Vagina (tissue), 2 donors: ENCODE measurements at regions not wholly inside any gene's neighbourhood (a gene's known extent, or its start where the extent isn't known, plus 50 kb on each side); places are given as distances from the start of the nearest gene placed in this dataset.

Experiments used
- DNase-seq, 2 donors: peaks; one replicate each; pipeline ENCODE4 v3.0.0-alpha.2; 2017; ENCODE audit errors: extremely low spot score in 2 of 2
- H3K27ac ChIP-seq: fragments of 200-600 bp; sonication (generic); one replicate; pipeline ENCODE4 v1.5.1; 2019
- H3K27me3 ChIP-seq: fragments of 200-600 bp; sonication (generic); one replicate; pipeline ENCODE4 v1.5.1; 2019
- H3K36me3 ChIP-seq, 2 donors: fragments of 200-600 bp; sonication (generic); one replicate each; pipeline ENCODE4 v1.5.1; 2017 to 2019
- H3K4me1 ChIP-seq: fragments of 200-600 bp; sonication (generic); one replicate; pipeline ENCODE4 v1.5.1; 2019
- H3K4me3 ChIP-seq, 2 donors: fragments of 200-600 bp; sonication (generic); 1 replicate in 1 of 2; 2 replicates in 1 of 2; pipeline ENCODE4 v1.5.1; 2016 to 2019
- H3K9me3 ChIP-seq: fragments of 200-600 bp; sonication (generic); one replicate; pipeline ENCODE4 v1.5.1; 2019
- POLR2A ChIP-seq, 2 donors: fragments of 450-650 bp; IDR thresholded peaks; one replicate each; pipeline ENCODE4 v1.6.1; 2017; ENCODE audit warnings: antibody characterized with exemption in 2 of 2, mild to moderate bottlenecking in 2 of 2, moderate library complexity in 2 of 2
- POLR2AphosphoS5 ChIP-seq, 2 donors: sonication (generic); formaldehyde crosslinking; IDR thresholded peaks; one replicate each; pipeline ENCODE4 v1.9.0; 2017; ENCODE audit warnings: antibody characterized with exemption in 2 of 2, mild to moderate bottlenecking in 2 of 2, low read depth in 1 of 2; ENCODE audit not compliant: insufficient read depth in 1 of 2
- intact Hi-C: fragments of 100-400 bp; cut with DNase I; formaldehyde crosslinking; loops from one replicate; pipeline ENCODE4 v1.15.1; 2023
- TF ChIP-seq, protein P1 (sequence below), 3 experiments: fragments of 450-650 bp in 2 of 3; fragments of 200-600 bp in 1 of 3; sonication (generic) in 1 of 3; IDR thresholded peaks; one replicate each; pipeline ENCODE4 v1.5.1; 2017 to 2019; ENCODE audit warnings: antibody characterized with exemption in 3 of 3, mild to moderate bottlenecking in 2 of 3, moderate library complexity in 2 of 3

DNA sequence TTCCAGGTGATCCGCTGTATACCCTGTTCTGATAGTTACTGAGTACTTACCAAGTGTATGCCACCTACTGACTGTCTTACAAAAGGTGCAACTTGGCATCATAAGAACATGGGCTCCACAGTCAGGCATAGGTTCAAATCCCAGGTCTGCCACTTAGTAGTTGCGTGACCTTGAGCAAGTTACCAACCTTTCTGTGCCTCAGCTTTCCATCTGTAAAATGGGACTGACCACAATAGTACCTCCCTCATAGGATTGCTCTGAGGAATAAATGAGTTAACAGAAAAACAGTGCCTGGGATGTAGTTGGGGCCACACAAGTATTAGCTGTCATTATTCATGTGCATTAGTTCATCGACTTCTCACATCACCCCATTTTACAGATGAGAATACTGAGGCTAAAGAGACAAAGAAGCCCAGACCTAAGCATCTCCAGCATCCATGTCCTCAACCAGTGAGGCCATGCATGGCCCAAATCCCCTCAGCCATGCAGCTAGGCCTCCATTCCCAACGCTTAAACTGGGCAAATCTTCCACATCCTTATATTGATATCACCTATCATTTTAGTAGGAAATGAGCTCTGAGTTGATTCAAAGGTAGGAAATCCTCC lies 51.3 kb upstream of the UBE2L5 start:
- no peak for DNase-seq
- no peak overlapping the region for H3K4me3 ChIP-seq
- no peak overlapping the region for H3K27ac ChIP-seq
- intact Hi-C loops, result no loop called here
- H3K36me3 ChIP-seq, result no peaks in the 10 kb centered on the region
- H3K9me3 ChIP-seq, result no peaks in the 10 kb centered on the region
- peaks cover 19% of the 10 kb centered on the region for H3K4me1 ChIP-seq
- TF ChIP-seq POLR2A (IDR thresholded peaks at IDR 0.05) (no peak), POLR2AphosphoS5 (IDR thresholded peaks at IDR 0.05; ENCODE audit: insufficient read depth in 1 of 2, low read depth in 1 of 2) (no peak)
- TF ChIP-seq, protein P1, sequence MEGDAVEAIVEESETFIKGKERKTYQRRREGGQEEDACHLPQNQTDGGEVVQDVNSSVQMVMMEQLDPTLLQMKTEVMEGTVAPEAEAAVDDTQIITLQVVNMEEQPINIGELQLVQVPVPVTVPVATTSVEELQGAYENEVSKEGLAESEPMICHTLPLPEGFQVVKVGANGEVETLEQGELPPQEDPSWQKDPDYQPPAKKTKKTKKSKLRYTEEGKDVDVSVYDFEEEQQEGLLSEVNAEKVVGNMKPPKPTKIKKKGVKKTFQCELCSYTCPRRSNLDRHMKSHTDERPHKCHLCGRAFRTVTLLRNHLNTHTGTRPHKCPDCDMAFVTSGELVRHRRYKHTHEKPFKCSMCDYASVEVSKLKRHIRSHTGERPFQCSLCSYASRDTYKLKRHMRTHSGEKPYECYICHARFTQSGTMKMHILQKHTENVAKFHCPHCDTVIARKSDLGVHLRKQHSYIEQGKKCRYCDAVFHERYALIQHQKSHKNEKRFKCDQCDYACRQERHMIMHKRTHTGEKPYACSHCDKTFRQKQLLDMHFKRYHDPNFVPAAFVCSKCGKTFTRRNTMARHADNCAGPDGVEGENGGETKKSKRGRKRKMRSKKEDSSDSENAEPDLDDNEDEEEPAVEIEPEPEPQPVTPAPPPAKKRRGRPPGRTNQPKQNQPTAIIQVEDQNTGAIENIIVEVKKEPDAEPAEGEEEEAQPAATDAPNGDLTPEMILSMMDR (IDR thresholded peaks at IDR 0.05), result no peak
- no peaks in the 10 kb centered on the region for H3K27me3 ChIP-seq

DNA sequence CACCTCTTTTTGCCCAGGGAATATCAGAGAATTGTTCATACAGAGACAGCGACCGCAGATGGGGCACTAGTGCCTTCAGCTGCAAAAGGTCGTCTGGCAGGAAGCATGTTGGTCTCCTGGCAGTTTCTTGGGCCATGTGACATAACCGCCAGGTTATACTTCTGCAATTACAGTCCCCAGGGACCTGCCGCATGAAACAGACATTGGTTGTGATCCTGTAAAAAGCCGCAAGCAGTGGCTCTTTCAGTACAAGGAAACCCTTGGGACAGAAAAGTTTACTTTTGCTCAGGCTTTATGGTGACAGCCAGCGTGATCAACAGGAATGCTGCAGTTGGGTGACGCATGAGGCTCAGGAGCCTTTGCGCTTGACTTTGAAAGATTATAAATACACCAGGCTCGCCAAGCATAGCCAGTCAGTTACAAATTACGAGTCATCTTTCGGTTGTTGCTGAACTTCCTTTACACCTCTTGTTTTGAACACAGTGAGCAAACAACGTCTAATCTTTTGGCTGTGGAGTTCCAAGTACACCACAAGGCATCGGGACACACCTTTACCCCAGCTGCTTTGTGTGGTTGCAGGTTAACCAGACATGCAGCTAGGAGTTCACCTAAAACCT lies 50.5 kb upstream of the UBE2L5 start:
- H3K27me3 ChIP-seq, result no peaks in the 10 kb centered on the region
- no peak for DNase-seq
- intact Hi-C loops, result no loop called here
- no peaks in the 10 kb centered on the region for H3K9me3 ChIP-seq
- H3K4me1 ChIP-seq, result peaks cover 27% of the 10 kb centered on the region
- TF ChIP-seq POLR2A (IDR thresholded peaks at IDR 0.05), result no peak
- TF ChIP-seq POLR2AphosphoS5 (IDR thresholded peaks at IDR 0.05; ENCODE audit: insufficient read depth in 1 of 2, low read depth in 1 of 2), result peak in 1 of 2 donors; percentile 24
- H3K4me3 ChIP-seq, result no peak overlapping the region
- no peak overlapping the region for H3K27ac ChIP-seq
- no peaks in the 10 kb centered on the region for H3K36me3 ChIP-seq
